Femur (tissue), 1 donor: ENCODE measurements at regions not wholly inside any gene's neighbourhood (a gene's known extent, or its start where the extent isn't known, plus 50 kb on each side); places are given as distances from the start of the nearest gene placed in this dataset.

Experiments used
- DNase-seq: peaks from one replicate; pipeline ENCODE4 v3.0.0-alpha.2; 2017

DNA sequence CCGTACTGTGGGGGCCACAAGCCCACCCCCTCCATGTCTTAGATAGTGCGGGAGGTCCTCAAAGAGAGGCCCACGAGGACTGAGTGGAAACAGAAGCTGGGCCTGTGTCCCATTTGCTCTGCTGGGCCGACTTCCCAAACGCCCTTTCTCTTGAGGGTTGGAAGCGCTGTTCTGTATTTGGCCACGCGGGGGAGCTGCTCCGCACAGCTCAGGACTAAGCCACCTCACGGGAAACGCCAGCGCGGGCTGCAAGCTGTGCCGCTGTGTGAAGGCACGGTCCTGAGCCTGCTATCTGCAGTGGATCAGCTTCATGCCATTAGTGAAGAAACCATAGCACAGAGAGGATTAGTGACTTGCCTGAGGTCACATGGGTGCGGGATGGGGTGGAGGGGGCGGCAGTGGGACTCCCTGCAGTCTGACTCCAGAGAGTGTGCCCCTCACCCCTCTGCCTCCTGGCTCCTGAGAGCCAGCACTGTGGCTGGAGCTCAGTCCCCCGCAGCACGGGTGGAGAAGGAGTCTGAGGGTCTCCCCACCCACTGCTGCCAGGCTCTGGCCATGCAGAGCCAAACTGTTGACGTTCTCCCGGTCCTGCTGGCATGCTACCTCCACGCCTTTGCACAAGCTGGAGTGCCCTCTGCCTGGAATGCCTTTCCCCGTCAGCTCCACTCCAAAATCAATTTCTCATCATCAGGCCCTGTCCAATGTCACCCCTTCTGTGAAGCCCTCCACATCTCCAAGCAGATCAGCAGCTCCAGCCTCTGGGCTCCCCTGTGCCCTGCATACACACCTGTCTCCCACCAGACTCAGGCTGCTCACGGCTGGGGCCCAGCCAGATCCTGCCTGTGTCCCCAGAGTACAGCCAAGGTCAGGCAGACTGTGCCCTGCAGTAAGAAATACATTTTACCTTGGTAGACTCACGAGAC lies 51.5 kb upstream of the LRRC32 start:
- peak; percentile 87 for DNase-seq

DNA sequence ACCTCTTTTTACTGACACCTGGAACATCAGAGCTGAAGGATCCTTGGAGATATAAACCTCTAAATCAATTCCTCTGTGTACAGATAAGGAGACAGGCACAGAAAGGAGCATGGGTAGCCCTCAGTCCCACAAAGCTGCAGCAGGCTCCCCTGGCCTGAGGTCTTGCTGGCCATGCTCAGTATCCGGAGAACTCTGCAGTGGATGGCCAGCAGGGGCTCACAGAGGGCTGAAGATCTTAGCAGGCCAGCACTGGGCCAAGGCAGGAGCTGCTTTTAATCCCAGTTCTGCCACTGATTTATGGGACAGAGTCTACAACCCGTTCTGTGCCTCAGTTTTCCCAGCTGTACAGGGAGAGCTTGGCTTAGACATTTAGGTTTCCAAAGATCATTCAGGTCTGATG lies 52.6 kb upstream of the LRRC32 start:
- no peak for DNase-seq

DNA sequence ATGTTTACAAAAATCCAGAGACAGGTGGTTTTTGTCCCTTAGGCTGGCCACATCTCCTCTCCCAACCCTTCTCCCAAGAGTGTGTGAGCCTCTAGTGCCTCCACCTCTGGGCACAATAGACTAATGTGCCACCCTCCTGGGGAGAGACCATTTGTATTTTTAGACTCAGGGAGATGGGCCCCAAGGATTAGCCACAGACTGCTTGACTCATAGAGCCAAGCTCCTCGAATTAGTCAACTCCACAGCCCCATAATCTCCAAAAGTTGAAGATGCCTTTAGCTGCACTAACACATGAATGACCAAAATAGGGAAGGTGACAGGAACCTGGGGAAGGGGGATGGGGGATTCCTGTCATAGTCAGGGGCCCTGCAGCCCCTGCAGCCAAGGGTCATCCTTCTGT lies 53.0 kb upstream of the LRRC32 start:
- no peak for DNase-seq

DNA sequence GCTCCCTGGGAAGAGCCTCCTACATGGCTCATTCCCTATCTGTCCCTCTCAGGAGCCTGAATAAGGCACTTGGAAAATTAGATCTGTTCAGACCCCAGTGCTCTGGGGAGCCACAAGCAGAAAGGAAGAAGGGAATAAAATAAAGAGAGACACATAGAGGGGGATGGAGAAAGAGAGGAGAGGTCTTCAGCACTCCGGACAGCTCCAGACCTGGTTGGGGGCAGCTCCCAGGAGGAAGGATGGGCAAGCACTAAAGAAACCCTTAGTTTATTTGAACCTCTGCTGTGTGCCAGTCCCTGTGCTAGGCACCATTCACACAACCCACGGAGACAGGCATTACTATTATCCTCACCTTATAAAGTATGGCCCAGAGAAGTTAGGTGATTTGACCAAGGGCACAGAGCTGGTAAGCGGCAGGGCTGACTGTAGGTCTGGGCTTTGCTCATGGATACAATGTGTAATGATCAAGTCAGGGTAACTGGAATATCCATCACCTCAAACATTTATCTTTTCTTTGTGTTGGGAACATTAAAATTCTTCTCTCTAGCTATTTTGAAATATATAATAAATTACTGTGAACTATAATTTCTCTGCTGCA lies 53.7 kb upstream of the LRRC32 start:
- DNase-seq = no peak

DNA sequence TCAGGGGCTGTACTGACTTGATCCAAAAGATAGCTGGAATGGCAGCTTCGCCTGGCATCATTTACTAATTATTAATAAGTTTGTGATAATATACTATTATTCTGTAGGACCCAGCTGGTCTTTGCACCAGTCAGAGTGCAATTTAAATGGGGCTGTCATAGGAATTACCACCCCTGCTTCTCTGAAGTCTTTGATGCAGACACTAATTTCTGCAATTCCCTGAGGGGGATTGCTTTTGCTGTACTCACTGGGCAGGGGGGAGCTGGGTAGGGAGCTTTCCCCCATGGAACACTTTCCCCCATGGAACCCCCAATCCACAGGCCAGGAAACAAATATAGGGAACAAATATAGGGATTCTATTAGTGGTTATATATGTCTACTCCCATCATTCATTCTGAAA lies 54.9 kb upstream of the TSKU start:
- DNase-seq = no peak

DNA sequence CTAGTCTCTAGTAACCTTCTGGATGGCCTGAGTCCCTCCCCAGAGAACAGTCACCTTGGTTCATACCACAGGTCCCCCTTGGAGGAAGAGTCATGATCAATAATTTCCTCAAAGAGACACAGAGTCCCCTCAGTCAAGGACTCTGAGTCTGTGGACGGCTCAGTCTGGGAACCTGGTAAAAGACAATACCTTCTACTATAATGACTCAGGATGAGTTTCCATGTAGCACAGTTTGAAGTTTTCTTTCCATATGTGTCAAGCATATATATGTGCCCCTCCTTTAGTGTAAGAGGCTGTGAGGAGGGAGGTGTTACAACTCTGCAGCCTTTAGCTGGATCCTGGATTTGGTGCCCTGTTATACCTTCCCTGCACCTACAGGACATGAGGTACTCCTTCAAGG lies 54.4 kb upstream of the TSKU start:
- no peak for DNase-seq

DNA sequence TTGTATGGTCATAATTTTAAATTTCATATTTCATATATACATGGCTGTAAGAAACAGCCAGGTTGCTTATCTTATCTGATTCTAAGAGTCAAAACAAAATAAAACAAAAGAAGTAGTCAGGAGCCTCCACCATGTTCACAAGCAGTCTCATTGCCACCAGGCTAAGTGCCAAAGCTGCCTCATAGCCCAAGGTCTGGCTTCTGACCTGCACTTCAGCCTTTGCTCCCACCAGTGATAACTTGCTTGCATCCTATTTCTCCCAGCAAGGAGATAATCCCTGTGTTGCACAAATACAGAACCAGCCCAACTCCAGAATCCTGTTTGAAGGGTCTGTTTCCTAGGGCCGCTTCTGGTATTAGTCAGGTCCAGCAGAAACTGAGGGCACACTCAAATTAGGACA lies 53.9 kb upstream of the TSKU start:
- DNase-seq = no peak

DNA sequence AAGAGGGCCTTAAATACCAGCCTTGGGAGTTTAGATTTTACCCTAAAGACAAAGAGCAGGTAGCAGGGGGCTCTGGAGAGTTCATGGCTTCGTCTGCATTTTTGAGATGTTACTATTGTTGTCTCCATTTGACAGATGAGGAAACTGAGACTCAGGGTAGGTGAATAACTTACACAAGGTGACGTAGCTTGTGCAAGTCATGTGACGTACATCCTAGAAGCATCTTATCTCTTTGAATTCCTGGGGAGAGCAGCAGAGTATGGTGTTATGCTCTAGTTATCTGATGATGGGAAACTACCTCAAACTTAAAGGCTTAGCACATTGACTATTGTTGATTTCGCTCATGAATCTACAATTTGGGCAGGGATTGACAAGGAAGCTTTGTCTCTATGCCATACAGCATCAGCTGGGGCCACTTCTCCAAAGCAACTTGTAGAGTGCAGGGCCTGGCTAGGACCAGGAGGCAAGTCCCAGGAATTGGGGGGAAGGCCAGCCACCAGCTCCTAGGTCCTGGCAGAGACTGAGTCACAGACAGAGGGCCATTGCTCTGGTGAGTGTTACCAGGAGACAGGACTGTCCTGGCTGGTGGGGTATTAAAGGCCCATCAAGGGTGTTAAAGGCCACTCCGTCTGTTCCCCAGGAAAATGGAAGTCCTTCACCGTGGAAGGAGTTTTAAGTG lies 52.1 kb upstream of the TSKU start:
- no peak for DNase-seq

DNA sequence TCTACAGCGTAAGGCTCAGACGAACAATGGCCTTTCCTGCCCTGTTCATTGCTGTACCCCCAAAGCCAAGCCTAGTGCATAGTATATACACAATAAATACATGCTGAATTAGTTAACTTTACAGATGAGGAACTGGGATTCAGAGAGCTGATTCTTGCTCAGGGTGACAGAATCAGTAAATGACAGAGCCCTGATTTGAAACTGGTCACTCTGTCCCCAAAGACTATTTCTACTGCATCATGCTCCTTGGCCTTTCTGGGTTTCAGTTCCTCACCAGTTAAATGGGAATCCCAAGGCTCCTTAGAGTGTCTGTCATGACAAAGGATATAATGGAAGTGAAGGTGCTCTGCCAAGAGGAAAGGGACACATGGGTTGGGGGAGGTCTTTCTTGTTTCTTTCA lies 50.5 kb upstream of the TSKU start:
- DNase-seq = no peak
